ENCODE measurements at regions not wholly inside any gene's neighbourhood (a gene's known extent, or its start where the extent isn't known, plus 50 kb on each side); places are given as distances from the start of the nearest gene placed in this dataset.

DNA sequence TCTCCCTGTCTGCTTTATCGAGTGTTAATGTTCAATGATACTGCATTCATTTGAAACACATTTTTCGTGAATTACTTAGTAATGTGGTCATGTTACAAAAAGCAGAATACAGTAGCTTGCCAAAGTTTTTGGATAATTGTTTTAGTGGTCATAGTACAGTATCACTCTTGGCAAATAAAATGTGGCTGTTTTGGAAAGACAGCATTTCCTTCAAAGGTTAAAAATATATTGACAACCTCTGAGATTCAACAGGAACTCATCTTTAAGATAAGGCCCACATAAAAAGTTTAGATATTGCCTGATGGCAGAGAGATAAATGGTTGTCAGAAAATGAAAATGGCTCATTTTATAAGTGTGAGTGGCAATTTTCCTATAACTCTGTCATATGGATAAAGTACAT lies 297.7 kb upstream of the MAN1A1 start:
- no peaks in the 10 kb centered on the region for H3K36me3 Mint-ChIP-seq (ENCODE audit: low read depth)
- no peak for DNase-seq
- no peaks in the 10 kb centered on the region for H3K9me3 Mint-ChIP-seq
- peaks cover 3% of the 10 kb centered on the region for H3K27me3 Mint-ChIP-seq
- no peaks in the 10 kb centered on the region for H3K4me1 Mint-ChIP-seq
- no peak overlapping the region for H3K27ac Mint-ChIP-seq
- no peak overlapping the region for H3K4me3 Mint-ChIP-seq
- POLR2A ChIA-PET = no interaction called here
- CTCF ChIA-PET = no interaction called here

DNA sequence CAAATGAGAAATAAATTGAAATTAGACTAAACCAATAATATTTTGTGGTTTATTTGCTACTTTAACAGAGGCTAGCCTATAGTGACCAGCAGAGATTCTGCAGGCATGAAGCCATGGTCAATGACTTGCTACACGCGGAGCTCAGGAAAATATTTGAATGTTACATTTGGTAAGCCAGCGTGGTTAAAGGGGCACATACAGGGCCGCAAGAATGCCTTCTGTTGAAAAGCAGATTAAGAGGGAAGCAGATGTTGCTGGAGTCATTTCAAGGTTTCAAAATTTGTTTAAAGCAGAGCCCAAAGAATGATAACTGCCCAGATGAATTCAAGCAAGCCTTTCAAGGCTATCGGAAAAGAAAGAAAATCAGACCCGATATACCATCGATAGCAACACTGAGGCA lies 294.3 kb upstream of the MAN1A1 start:
- CTCF ChIA-PET = interaction anchor here (1.0 kb wide), 1 partner anchor 26 kb away, joined by 3 read pairs; no protein-coding TSS in a partner anchor

DNA sequence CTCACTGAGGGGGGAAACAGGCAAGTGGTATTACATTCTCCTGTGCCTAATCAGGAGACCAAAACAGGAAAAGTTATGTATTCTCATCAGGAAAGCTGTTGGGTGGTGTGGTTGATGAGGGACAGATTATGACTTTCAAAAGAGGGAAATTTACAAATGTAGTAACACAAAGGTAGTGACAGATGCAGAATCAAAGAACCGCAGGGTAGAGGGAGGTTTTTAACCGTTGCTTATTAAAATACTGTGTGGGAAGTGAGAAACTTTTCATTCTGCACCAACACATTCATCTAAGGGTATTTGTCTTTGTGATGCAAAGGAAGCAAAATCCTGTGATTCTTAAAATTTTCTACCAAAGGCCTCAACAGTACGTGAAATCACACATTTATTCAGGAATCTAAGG lies 288.2 kb upstream of the MAN1A1 start:
- Mint-ChIP-seq H3K9me3 (no peaks in the 10 kb centered on the region), H3K36me3 (ENCODE audit: low read depth) (no peaks in the 10 kb centered on the region), H3K27me3 (no peaks in the 10 kb centered on the region), H3K4me3 (no peak overlapping the region), H3K4me1 (no peaks in the 10 kb centered on the region), H3K27ac (no peak overlapping the region)
- no peak for DNase-seq
- CTCF ChIA-PET = no interaction called here
- POLR2A ChIA-PET = interaction anchor here (0.6 kb wide), 1 partner anchor 477 kb away, joined by 5 read pairs; no protein-coding TSS in a partner anchor

More for the DNA sequence above, 294.3 kb upstream of the MAN1A1 start:
- POLR2A ChIA-PET = no interaction called here
- H3K27ac Mint-ChIP-seq = no peak overlapping the region
- no peak for DNase-seq
- H3K4me3 Mint-ChIP-seq = no peak overlapping the region
- peaks cover 3% of the 10 kb centered on the region for H3K27me3 Mint-ChIP-seq
- H3K9me3 Mint-ChIP-seq = no peaks in the 10 kb centered on the region
- no peaks in the 10 kb centered on the region for H3K36me3 Mint-ChIP-seq (ENCODE audit: low read depth)
- no peaks in the 10 kb centered on the region for H3K4me1 Mint-ChIP-seq

DNA sequence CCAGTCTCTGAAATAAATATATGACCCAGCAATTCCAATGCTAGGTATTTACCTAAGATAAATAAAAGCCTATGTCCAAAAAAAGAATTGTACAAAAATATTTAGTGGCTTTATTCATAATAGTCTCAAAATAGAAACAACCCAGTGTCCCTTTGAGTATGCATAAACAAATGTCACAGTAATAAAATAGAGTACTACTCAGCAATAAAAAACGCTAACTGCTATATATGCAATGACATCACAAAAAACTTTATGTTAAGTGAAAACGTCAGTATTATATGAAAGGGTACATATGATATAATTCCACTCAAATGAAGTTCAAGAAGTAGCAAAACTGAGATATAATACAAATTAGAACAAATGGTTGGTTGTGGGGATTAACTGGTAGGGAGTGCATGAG lies 286.5 kb upstream of the MAN1A1 start:
- no peak overlapping the region for H3K4me3 Mint-ChIP-seq
- no peaks in the 10 kb centered on the region for H3K9me3 Mint-ChIP-seq
- H3K27me3 Mint-ChIP-seq = no peaks in the 10 kb centered on the region
- ChIA-PET POLR2A (no interaction called here), CTCF (no interaction called here)
- no peaks in the 10 kb centered on the region for H3K36me3 Mint-ChIP-seq (ENCODE audit: low read depth)
- no peak for DNase-seq
- H3K4me1 Mint-ChIP-seq = no peaks in the 10 kb centered on the region
- no peak overlapping the region for H3K27ac Mint-ChIP-seq

DNA sequence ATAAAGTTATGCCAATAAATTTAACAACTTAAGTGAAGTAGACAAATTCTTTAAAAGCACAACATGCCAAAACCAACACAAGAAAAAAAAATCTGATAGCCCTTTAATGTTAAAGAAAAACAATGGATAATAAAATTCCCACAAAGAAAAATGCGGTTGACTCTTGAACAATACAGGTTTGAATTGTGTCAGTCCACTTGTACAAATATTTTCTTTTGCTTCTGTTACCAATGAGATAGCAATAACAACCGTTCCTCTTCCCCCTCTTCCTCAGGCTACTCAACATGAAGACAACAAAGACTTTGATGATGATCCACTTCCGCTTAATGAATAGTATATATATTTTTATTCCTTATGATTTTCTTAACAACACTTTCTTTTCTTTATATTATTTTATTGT lies 283.9 kb upstream of the MAN1A1 start:
- DNase-seq = no peak
- H3K9me3 Mint-ChIP-seq = no peaks in the 10 kb centered on the region
- H3K4me1 Mint-ChIP-seq = no peaks in the 10 kb centered on the region
- no peaks in the 10 kb centered on the region for H3K27me3 Mint-ChIP-seq
- H3K36me3 Mint-ChIP-seq (ENCODE audit: low read depth) = no peaks in the 10 kb centered on the region
- H3K27ac Mint-ChIP-seq = no peak overlapping the region
- ChIA-PET POLR2A (no interaction called here), CTCF (no interaction called here)
- H3K4me3 Mint-ChIP-seq = no peak overlapping the region

DNA sequence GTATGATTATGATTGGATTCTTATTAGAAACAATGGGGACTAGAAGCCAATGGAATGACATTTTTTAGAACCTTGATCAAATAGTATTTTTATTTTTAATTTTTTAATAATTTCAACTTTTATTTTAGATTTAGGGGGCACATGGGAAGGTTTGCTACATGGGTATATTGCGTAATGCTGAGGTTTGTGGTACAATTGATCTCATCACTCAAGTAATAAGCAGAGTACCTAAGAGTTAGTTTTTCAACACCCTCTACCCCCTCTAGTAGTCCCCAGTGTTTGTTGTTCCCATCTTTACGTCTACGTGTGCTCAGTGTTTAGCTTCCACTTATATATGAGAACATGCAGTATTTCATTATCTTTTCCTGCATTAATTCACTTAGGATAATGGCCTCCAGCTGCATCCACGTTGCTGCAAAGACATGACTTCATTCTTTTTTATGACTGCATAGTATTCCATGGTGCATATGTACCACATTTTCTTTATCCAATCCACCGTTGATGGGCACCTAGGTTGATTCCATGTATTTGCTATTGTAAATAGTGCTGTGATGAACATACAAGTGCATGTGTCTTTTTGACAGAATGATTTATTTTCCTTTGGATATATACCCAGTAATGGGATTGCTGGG lies 281.1 kb upstream of the MAN1A1 start:
- Mint-ChIP-seq H3K4me1 (no peaks in the 10 kb centered on the region), H3K9me3 (no peaks in the 10 kb centered on the region), H3K36me3 (ENCODE audit: low read depth) (no peaks in the 10 kb centered on the region), H3K27me3 (peaks cover 4% of the 10 kb centered on the region), H3K27ac (no peak overlapping the region), H3K4me3 (no peak overlapping the region)
- ChIA-PET POLR2A (no interaction called here), CTCF (no interaction called here)
- no peak for DNase-seq

DNA sequence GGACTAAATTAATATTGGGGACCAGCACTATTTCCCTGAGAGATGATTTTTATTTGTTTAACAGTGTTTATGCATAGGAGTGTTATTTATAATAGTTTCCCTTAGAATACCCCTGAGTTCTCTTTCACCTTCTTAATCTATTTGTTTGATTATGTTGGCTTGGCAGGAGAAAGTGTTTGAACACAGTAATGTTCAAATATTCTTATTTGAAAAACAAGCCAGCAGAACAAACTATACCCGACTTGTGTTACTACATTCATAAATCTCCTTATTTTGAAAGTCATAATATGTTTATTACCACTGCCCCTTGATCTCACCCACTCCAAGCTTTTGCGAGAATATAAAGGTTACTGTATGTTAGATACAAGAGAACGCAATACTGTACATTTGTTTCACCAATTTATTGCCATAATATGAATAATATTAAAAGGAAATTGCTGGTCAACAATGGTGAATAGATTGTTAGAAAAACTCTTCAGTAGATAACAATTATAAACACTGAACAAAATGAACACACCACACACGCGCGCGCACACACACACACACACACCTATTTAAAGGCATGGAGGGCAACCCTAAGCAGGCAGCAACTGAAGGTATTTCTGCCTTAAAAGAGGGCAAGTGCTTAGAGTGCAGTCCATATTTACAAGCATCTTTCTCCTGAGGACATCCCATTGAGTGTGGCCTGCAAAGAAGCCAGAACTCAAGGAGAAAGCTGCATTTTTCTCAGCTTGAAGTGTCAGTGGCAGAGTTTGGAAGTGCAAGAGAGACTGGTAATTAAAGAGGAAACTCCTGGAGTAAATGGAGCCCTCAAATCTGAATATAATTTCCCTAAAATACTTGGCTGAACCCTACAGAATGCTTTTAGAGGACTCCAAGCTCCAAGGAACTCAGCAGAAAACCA lies 279.4 kb upstream of the MAN1A1 start:
- DNase-seq = no peak
- H3K4me3 Mint-ChIP-seq = no peak overlapping the region
- ChIA-PET POLR2A (no interaction called here), CTCF (no interaction called here)
- H3K4me1 Mint-ChIP-seq = no peaks in the 10 kb centered on the region
- no peaks in the 10 kb centered on the region for H3K9me3 Mint-ChIP-seq
- peaks cover 4% of the 10 kb centered on the region for H3K27me3 Mint-ChIP-seq
- no peaks in the 10 kb centered on the region for H3K36me3 Mint-ChIP-seq (ENCODE audit: low read depth)
- H3K27ac Mint-ChIP-seq = no peak overlapping the region

DNA sequence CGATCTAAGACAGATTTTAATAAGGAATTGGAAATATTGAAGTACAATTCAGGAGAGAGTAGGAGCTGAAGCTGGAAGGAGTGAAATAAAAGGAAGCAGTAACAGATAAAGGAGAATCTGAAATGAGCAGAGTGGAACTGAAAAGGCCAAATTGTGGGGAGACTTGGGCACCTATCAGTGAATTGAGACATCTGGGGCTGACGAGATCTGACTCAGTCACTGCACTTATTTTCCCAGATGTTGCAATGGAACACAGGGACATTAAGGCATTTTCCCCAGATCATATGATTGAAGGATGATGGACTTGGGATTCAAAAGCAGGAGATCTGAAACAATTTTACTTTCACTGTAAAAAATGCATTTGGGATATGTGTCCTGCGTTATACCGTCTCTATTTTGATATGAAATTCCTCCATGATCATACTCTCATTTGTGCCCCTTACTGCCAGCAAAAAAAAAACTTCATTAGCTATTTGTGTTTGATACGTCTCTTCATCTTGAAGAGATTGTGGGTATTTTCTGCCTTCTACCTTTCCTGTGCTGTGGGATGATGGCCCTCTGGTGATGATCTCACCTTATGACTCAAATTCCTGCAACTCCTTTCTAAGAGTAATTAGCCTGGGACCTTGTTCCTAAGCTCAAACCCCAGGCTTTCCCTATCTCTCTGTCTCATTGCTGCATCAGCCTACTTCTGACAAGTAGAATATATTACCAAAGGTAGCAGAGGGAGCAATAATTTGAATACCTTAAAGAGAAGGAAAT lies 278.5 kb upstream of the MAN1A1 start:
- Mint-ChIP-seq H3K27me3 (peaks cover 4% of the 10 kb centered on the region), H3K27ac (no peak overlapping the region), H3K4me3 (no peak overlapping the region), H3K36me3 (ENCODE audit: low read depth) (no peaks in the 10 kb centered on the region), H3K9me3 (no peaks in the 10 kb centered on the region), H3K4me1 (no peaks in the 10 kb centered on the region)
- POLR2A ChIA-PET = no interaction called here
- no peak for DNase-seq
- CTCF ChIA-PET = no interaction called here

DNA sequence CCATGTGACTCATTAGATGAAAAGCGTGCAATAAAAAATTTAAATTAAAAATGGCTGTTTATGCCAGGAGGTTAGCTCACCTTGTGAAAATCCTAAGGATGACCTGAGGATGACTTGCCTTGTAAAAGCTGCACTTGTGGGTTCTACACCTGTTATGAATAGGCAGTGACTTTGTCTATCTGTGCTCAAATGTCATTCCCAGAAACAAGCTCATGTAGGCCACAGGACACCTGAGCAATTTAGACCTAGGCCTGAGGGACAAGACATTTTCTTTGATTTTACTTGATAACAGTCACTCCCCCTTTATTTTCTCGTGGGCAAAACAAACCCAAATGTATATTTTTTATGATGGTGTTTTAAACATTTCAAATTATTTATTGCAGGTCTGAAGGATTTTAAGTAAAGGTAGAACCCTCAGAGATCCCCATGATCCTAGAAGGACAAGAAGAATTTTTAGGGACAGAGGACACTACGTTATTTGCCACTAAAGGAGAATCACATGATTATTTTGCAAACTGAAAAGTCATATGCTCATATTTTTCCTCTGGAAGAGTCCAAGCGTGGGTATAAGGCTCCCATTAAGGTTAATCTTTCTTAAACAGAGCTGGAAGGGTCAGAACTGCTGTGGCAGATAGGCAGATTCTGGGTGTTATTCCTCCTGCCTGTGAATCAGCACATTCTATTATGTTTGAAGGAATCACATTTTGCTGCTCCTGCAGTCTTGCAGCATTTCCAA lies 277.5 kb upstream of the MAN1A1 start:
- POLR2A ChIA-PET = no interaction called here
- Mint-ChIP-seq H3K27ac (no peak overlapping the region), H3K4me1 (no peaks in the 10 kb centered on the region), H3K9me3 (no peaks in the 10 kb centered on the region), H3K27me3 (peaks cover 4% of the 10 kb centered on the region), H3K4me3 (no peak overlapping the region), H3K36me3 (ENCODE audit: low read depth) (no peaks in the 10 kb centered on the region)
- no peak for DNase-seq
- CTCF ChIA-PET = no interaction called here

DNA sequence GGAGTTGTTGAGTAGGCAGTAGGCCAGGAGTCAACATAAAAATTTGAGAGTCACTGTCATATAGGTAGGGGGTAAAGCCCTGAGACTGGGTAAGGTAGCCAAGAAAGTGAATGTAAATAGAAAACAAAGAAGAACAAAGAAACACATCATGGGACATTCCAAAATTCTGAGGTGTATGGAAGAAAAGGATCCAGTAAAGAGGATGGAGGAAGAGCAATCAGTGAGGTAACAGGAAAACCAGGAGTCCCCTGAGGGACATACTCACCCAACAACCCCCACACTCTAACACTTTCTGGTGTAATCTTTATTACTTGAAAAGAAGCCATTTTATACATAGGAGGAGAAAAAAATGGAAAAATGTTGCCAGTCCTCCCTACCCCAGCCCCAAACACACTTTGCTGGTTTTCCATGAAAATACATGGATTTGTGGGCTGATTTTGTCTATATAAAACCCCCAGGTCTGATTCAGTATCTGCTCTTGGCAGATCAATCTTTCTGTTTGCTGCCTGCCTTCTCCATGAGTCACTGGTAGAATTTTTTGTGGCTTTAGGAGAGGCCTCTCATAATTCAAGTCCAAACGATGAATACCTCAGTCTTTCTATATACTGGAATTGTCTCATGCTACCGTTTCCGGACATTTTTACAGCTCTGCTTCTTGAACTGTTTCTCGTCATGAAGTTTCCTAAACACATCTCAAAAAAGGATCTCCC lies 271.4 kb upstream of the MAN1A1 start:
- no peak for DNase-seq
- Mint-ChIP-seq H3K4me3 (no peak overlapping the region), H3K36me3 (ENCODE audit: low read depth) (no peaks in the 10 kb centered on the region), H3K27ac (no peak overlapping the region), H3K4me1 (no peaks in the 10 kb centered on the region), H3K27me3 (peaks cover 3% of the 10 kb centered on the region), H3K9me3 (no peaks in the 10 kb centered on the region)
- POLR2A ChIA-PET = no interaction called here
- CTCF ChIA-PET = no interaction called here

DNA sequence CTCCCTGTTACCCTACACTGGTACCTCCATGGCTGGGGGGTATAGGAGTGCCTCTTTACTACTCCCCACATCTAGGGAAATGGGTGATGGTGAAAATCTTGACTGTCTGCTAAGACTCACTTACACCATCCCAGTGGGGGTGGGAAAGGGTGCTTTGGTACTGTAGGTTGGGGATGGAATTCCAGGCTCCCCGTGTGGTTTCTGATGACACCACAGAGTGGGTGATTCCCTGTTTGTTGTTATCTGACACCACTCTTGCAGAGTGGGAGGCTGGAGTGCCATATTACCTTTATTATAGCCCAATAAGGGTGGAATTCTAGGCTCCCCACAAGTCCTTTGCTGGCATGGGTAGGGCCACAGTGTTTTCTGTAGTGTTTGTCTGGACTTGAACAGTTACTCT lies 264.6 kb upstream of the MAN1A1 start:
- H3K27me3 Mint-ChIP-seq = peaks cover 5% of the 10 kb centered on the region
- no peak overlapping the region for H3K27ac Mint-ChIP-seq
- no peaks in the 10 kb centered on the region for H3K9me3 Mint-ChIP-seq
- H3K4me1 Mint-ChIP-seq = peaks cover 2% of the 10 kb centered on the region
- CTCF ChIA-PET = no interaction called here
- DNase-seq = no peak
- POLR2A ChIA-PET = no interaction called here
- no peak overlapping the region for H3K4me3 Mint-ChIP-seq
- H3K36me3 Mint-ChIP-seq (ENCODE audit: low read depth) = no peaks in the 10 kb centered on the region

DNA sequence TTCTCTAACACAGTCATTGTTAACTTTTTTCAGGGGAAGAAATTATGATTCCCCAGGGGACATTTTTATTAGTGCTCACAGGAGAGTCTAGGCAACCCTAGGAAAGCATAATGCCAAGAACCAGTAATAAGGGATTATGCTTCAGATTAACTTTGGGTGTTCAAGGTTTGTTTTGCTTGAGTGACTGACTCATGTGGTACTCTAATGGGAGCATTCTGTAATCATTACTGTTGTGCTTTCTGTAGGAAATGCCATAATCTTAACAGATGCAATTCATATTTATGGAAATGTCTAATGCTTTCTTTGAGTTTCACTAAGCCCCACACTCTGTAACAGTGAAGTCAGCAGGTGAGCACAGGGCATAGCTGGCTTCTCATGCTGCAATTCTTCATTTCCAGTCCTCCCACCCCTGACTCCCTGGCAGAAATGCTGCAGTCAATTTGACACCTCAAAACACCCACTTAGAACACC lies 263.4 kb upstream of the MAN1A1 start:
- POLR2A ChIA-PET = no interaction called here

More for the DNA sequence above, 263.4 kb upstream of the MAN1A1 start:
- no peak for DNase-seq
- H3K9me3 Mint-ChIP-seq = no peaks in the 10 kb centered on the region
- no peaks in the 10 kb centered on the region for H3K36me3 Mint-ChIP-seq (ENCODE audit: low read depth)
- H3K4me3 Mint-ChIP-seq = no peak overlapping the region
- H3K27me3 Mint-ChIP-seq = peaks cover 5% of the 10 kb centered on the region
- peaks cover 2% of the 10 kb centered on the region for H3K4me1 Mint-ChIP-seq
- H3K27ac Mint-ChIP-seq = no peak overlapping the region
- CTCF ChIA-PET = no interaction called here
